WI38 (cell line): ENCODE measurements at regions not wholly inside any gene's neighbourhood (a gene's known extent, or its start where the extent isn't known, plus 50 kb on each side); places are given as distances from the start of the nearest gene placed in this dataset.
"Not testable (repeated sequence)": the region's sequence is repeated elsewhere in the genome, so short reads cannot be mapped to it uniquely, and the experiment has no call there.

Experiments used
- H3K4me3 ChIP-seq: 2 replicates; pipeline ENCODE4 v1.5.1; 2011; ENCODE audit warnings: low read depth, mild to moderate bottlenecking, control low read depth, low read length
- CTCF ChIP-seq: IDR thresholded peaks from 2 replicates; pipeline ENCODE4 v1.5.1; 2012; ENCODE audit warnings: low read depth, mild to moderate bottlenecking, control low read depth, low read length

GRCh38 chr9:81317939-81318338, 371.4 kb downstream of the TLE1 start:
- H3K4me3 ChIP-seq, result no peak overlapping the region
- no peak for TF ChIP-seq CTCF

GRCh38 chr9:81317223-81317622, 372.1 kb downstream of the TLE1 start:
- TF ChIP-seq CTCF, result no peak
- no peak overlapping the region for H3K4me3 ChIP-seq

GRCh38 chr9:81314490-81314889, 374.9 kb downstream of the TLE1 start:
- no peak overlapping the region for H3K4me3 ChIP-seq
- no peak for TF ChIP-seq CTCF

GRCh38 chr9:81313877-81314276, 375.5 kb downstream of the TLE1 start:
- TF ChIP-seq CTCF, result no peak
- H3K4me3 ChIP-seq, result no peak overlapping the region

GRCh38 chr9:81312346-81312745, 377.0 kb downstream of the TLE1 start:
- no peak overlapping the region for H3K4me3 ChIP-seq
- TF ChIP-seq CTCF, result no peak

GRCh38 chr9:81308404-81308803, 380.9 kb downstream of the TLE1 start:
- H3K4me3 ChIP-seq, result no peak overlapping the region
- TF ChIP-seq CTCF, result no peak

GRCh38 chr9:81307791-81308190, 381.6 kb downstream of the TLE1 start:
- H3K4me3 ChIP-seq, result not testable (repeated sequence)

- no peak for TF ChIP-seq CTCF
- no peak overlapping the region for H3K4me3 ChIP-seq
Observed at GRCh38 chr9:81305561-81306182, 383.7 kb downstream of the TLE1 start.
